ENCODE measurements at regions not wholly inside any gene's neighbourhood (a gene's known extent, or its start where the extent isn't known, plus 50 kb on each side); places are given as distances from the start of the nearest gene placed in this dataset.

DNA sequence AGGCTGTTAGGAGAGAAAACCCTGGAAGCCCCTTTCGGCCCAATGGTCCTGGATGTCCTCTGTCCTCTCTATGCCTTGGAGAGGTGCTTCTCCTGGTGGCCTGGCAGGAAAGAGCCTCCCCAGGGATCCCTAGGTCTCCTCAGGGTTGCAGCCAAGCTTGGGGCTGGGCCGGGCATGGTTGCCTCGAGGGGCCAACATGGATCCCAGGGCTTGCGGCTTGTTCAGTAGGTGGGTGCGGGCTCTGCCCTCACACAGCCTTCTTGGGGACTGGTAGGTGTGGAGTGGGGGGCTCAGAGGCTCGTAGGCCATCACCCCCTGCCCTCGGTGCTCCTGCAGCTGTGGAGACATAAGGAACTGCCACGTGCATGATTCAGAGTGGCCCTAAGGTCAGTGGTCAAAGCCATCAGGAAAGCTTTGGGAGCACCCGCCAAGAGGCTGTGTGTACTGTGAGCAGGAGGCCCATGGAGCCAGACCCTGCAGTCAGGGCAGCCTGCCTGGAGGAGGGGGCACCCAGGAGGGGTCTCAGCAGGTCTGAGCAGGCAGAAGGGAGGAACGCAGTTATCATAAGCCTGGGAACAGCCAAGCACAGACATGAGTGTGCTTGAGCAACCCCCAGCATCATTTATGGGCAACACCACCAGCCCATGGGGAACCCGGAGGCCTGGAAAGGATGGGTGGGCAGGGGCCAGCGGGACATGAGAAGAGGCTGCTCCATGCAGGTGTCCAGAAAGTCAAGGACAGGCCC lies 231.0 kb downstream of the GLI2 start:
- WGBS, 3 donors = 86 to 92% (median 87%) methylated on average over 12 of the region's 12 CpGs
- H3K27ac ChIP-seq (ENCODE audit: low read depth, low read length) = no peak overlapping the region

DNA sequence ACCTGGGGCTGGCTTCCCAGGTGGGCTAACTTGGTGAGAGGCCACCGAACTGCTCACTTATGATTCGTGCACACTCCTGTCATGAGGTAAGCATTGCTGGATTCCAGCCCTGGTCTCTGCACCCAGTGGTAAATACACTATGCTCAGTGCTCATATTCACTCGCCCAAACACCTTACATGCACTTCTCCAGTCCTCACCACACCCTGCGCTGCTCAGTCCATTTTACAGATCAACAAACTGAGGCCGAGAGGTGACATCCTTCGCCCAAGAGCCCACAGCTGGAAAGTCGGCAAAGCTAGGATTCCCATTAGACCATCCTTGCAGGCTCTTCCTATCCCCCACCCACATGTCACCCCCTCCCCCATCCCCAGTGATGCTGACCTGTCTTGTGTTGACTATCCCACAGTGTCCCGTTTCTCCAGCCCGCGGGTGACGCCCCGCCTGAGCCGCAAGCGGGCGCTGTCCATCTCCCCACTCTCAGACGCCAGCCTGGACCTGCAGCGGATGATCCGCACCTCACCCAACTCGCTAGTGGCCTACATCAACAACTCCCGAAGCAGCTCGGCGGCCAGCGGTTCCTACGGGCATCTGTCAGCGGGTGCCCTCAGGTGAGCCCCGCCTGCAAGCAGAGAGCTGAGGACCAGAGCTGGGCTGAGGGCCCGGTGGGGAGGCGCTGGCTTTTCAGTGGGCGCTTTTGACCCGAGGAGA lies 232.8 kb downstream of the GLI2 start:
- 91 to 92% (median 92%) methylated on average over 30 of the region's 30 CpGs for WGBS, 3 donors
- H3K27ac ChIP-seq (ENCODE audit: low read depth, low read length) = no peak overlapping the region

DNA sequence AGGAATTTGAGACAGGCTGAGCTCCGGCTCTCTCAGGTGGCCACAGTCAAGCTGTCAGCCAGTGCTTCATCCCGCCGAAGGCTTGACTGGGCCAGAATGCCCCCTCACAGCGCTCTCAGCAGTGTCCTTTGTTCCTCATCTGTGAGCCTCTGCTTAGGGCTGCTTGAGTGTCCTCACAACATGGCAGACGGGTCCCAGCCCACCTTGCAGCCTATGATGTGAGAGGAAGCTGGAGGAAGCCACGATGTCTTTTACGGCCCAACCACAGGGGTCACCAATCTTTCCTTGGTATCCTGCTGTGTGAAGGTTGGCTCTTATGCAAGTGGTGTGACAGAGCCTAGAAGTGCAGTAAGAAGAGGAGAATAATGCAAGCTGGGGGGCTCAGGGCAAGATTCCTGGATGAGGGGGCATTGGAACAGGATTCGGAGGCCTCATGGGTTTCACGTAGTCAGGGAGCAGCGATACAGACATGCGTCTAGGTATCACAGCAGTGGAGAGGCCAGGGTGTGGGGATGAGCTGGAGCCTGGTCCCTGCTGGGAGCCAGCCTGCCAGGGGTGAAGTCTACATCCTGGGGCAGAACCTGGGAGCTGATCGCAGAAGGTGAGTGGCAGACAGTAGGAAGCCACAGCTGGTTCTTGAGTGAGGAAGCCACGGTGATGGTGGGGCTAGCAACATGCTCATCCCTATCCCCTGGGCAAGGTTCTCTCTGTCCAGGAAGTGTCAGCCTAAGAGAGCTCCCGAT lies 234.1 kb downstream of the GLI2 start:
- no peak overlapping the region for H3K27ac ChIP-seq (ENCODE audit: low read depth, low read length)
- WGBS, 3 donors = 83 to 91% (median 84%) methylated on average over 14 of the region's 14 CpGs

DNA sequence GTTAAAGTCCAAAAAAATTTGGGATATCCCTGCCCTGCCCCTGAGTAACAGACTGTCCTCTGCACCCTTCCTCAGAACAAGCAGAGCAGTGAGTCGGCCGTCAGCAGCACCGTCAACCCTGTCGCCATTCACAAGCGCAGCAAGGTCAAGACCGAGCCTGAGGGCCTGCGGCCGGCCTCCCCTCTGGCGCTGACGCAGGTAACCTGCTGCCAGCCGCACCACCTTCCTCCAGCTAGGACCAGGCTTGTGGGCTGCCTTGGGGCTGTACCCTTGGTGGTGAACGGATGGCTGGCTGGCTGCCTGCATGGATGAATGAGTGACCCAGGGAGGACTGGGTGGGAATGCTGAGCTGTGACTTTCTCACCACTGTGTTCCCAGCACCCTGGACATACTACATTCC lies 236.2 kb downstream of the GLI2 start:
- WGBS, 3 donors = 93 to 96% (median 93%) methylated on average over 12 of the region's 12 CpGs
- no peak overlapping the region for H3K27ac ChIP-seq (ENCODE audit: low read depth, low read length)

DNA sequence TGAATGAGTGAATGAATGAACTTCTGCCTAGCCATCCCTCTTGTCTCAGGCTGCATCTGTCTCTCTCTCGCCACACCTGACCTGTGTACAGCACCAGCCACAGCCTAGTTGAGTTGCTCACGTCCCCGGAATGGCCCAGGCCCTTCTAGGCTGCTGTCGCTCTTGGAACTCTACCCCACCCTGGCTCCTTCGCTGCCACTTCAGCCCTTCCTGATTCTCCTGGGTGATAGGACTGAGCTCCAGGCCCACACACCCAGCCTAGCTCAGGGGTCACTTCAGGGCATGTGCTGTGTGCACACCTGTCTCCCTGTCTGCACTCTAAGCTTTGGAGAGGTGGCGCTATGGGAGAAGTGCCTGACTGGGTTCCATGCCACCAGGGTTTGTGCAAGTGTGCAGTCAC lies 236.6 kb downstream of the GLI2 start:
- 75 to 79% (median 78%) methylated on average over 5 to 6 of the region's 6 CpGs for WGBS, 3 donors
- H3K27ac ChIP-seq (ENCODE audit: low read depth, low read length) = no peak overlapping the region

DNA sequence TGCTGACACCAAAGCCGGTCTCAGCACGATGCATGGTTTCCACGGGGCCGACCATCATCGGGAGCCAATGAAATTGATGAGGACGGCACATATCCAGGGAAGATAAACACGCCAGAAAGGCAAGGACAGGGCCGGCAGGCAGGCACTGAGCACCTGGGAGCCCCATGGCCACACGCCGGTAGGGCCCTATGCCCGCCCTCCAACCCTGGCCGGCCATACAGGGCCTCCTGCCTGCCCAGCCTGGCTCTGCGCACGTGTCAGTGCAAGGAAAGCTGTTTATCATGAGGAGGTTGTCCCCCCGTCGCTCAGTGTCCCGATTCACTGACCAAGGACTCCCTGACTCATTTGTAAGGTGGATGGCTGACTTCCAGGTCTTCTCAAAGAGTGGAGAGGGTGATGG lies 237.5 kb downstream of the GLI2 start:
- 86 to 96% (median 93%) methylated on average over 17 of the region's 17 CpGs for WGBS, 3 donors

DNA sequence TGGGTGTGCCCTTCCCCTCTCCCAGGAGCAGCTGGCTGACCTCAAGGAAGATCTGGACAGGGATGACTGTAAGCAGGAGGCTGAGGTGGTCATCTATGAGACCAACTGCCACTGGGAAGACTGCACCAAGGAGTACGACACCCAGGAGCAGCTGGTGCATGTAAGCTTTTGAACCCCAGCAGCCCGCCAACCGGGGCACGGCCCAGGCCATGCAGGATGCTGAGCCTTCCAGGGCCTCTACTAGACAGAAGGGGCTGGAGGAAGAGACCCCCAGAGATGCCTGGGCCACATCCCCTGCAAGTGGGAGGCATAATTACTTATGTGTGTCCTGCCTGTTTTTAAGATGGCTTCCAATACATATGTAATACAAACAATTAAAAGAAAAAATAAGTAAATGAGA lies 239.3 kb downstream of the GLI2 start:
- WGBS, 3 donors = 95 to 100% (median 99%) methylated on average over 4 of the region's 4 CpGs
- no peak overlapping the region for H3K27ac ChIP-seq (ENCODE audit: low read depth, low read length)

More for the DNA sequence above, 237.5 kb downstream of the GLI2 start:
- no peak overlapping the region for H3K27ac ChIP-seq (ENCODE audit: low read depth, low read length)

DNA sequence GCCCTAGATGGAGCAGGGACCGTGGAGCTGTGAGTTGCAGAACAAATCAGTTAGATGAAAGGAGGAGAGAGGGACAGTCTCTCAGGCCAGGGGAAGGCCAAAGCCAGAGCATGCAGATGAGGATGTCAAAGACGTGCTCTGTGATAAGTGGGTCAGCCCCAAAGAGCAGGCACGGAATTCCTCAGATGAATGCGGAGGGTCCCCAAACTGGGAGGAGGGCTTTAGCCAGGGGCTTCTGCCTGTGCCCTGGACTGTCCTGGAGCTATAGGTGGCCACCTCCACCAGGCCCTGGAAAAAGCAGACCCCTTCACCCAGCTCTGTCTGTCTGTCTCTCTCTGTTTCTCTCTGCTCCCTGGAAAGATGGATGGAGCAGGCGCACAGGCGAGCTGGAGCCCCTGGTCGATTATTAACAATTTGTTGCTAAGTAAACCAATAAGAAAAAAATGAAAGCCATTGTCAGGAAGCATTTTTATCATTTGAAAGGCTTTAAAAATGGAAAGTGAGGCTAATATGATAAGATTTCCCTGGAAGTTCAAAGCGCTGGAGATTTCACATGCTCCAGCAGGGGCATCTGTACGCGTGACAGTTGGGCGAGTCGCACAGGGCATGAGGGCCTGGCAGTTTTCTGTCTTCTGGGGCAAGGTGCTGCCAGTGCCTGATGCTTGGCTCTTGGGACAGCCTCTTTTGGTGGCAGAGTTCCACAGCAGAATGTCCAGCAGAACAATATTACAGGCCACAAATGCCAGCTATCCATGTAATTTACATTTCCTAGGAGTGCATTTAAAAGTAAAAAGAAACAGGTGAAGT lies 241.0 kb downstream of the GLI2 start:
- WGBS, 3 donors = 64 to 92% (median 90%) methylated on average over 12 of the region's 12 CpGs
- H3K27ac ChIP-seq (ENCODE audit: low read depth, low read length) = no peak overlapping the region

DNA sequence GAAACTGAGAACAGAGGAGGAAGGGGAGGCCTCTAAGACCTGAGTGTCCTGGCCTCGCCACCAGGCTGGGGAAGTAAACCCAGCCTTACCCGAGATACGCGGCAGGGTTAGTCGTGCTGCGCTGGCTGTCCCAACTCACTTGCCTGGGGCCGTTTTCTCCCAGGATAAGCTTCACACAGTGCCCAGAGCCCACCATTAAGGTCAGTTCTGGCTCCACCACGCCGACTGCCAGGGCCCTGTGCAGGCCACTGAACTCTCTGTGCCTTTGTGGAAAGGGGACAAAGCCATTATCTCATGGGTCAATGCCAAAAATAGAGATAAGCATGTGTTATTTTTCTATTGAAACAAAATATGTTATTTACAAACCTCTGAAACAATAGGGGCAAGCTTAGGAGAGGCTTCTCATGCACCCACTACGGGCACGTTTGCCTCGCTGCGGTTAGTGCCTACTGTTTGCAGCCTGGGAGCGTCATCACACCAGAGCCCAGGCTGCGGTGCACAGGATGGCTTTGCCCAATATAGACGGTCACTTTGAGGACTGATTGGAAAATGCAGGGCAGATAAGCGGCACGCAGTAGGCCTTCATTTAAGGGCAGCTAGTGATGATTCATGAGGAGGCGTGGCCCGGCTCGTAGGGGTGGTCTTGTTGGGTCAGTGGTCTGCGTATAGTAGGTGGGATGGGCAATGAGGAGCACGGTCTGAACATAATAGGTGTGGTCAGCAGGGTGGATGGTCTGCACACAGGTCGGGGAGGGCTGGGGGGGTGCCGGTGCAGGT lies 242.1 kb downstream of the GLI2 start:
- H3K27ac ChIP-seq (ENCODE audit: low read depth, low read length) = no peak overlapping the region
- WGBS, 3 donors = 82 to 90% (median 84%) methylated on average over 25 of the region's 25 CpGs

DNA sequence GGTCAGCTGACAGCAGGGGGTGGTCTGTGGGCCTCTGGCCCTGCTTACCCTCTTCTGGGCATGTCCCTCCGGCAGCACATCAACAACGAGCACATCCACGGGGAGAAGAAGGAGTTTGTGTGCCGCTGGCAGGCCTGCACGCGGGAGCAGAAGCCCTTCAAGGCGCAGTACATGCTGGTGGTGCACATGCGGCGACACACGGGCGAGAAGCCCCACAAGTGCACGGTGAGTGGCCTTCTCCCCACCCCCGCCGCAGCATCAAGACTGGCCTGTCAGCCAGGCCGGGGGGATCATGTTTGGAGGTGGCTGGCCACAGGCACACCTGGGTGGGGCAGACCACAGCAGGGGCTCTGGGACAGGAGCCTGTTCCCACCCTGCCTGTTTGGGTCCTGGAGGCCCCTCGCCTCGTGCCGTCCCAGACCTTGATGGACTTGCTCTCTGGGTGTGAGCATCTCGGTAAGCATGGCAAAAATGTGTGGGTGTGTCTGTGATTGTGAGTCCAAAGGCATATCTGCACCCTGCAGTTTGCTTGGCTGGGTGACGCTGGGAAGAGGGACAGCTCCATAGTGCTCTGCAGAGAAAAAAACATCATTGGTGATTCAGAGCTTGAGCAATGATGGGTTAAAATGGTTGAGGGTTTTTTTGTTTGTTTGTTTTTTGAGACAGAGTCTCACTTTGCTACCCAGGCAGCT lies 242.8 kb downstream of the GLI2 start:
- WGBS, 3 donors = 90 to 93% (median 91%) methylated on average over 19 to 20 of the region's 20 CpGs
- no peak overlapping the region for H3K27ac ChIP-seq (ENCODE audit: low read depth, low read length)

DNA sequence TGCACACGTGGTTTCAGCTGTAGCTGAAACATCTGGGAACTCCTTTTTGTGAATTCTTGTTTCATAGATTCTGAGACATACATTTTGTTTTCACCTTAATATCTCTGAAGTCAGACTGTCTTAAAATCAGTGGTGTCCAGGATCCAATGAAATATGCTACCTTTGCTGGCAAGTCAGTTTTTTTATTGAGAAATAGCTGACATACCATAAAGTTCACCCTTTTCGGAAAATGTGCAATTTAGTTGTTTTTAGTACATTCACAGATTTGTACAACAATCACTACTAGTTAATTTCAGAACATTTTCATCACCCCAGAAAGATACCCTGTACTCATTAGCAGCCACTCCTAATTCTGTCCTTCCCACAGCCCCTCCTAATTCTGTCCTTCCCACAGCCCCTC lies 243.7 kb downstream of the GLI2 start:
- 34 to 65% (median 37%) methylated on average over 2 of the region's 2 CpGs for WGBS, 3 donors
- H3K27ac ChIP-seq (ENCODE audit: low read depth, low read length) = no peak overlapping the region

DNA sequence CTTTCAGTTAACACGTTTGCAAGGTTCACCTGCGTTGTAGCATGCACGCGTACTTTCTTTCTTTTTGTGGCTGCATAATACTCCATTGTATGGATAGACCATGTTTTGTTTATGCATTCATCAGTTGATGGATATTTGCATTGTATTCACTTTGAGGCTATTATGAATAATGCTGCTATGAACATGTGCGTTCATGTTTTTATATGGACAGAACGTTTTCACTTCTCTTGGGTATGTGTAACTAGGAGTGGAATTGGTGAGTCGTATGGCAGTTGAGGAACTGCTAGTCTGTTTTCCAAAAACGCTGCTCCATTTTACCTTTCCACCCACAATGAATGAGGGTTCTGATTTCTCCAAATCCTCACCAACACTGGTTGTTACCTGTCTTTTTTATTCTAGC lies 244.3 kb downstream of the GLI2 start:
- WGBS, 3 donors = 91 to 96% (median 92%) methylated on average over 8 of the region's 8 CpGs

DNA sequence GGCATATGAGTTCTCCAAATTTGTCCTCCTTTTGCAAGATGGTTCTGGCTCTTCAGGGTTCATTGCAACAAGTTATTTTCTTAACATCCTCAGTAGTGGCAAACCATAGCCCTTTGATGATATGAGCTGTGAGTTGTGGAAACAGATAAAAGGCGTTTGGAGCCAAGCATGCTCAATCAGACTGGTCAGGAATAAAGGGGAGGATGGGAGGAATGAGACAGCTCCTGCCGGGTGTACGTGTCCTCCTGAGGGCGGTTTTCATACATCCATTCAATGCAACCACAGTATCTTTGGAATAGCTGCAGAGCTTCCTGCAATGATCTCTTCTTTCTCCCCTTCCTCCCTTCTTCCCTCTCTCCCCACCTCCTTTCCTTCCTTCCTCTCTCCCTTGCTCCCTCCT lies 245.8 kb downstream of the GLI2 start:
- no peak overlapping the region for H3K27ac ChIP-seq (ENCODE audit: low read depth, low read length)
- WGBS, 3 donors = 76 to 81% (median 77%) methylated on average over 4 of the region's 4 CpGs

More for the DNA sequence above, 244.3 kb downstream of the GLI2 start:
- H3K27ac ChIP-seq (ENCODE audit: low read depth, low read length) = no peak overlapping the region

DNA sequence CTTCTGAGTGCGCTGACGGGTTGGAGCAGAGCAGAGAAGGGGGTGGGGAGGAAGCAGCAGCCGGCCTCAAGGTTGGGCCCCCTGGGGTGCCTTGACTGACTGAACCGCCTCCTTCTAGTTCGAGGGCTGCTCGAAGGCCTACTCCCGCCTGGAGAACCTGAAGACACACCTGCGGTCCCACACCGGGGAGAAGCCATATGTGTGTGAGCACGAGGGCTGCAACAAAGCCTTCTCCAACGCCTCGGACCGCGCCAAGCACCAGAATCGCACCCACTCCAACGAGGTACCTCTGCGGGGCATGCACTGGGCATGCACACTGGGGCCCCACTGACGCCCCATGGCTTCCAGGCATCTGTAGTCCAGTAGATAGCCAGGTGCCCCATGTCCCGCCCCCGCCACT lies 246.9 kb downstream of the GLI2 start:
- no peak overlapping the region for H3K27ac ChIP-seq (ENCODE audit: low read depth, low read length)
- 81 to 83% (median 82%) methylated on average over 20 of the region's 20 CpGs for WGBS, 3 donors

DNA sequence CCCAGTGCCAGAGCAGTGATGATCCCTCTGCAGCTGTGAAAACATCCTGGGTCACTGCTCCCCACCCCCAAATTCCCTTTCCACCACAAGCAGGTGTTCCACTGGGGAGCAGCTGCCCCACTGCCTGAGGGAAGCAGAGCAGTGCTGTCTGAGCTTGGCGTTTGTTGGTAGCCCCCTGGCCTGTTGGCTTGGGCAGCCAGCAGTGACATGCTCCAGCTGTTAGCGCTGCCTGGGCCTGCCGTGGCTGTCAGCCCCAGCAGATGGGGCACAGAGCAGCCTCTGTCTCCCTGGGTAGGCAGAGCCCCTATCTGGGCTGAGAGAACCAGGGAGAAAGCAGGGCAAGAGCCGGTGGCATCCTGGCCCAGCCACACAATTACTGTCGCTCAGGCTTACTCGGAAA lies 247.7 kb downstream of the GLI2 start:
- no peak overlapping the region for H3K27ac ChIP-seq (ENCODE audit: low read depth, low read length)
- WGBS, 3 donors = 67 to 79% (median 77%) methylated on average over 6 of the region's 6 CpGs

DNA sequence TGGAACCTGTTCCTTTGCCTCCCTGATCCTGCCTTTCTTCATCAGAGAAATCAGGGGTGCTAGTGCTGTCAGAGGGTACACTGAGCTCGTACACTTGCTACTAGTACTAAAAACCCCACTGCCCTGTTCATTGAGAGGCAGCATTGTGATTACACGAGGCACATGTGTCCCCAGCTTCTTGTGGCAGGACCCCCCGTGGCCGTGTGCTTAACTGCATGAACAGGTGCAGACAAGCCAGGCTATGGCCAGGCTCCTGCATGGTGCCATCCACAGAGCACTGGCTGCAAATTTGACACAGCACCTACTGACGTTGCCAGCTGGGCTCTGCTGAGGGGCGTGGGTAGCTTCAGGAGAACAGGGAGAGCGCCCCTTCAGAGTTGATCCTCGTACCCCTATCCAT lies 248.4 kb downstream of the GLI2 start:
- H3K27ac ChIP-seq (ENCODE audit: low read depth, low read length) = no peak overlapping the region
- WGBS, 3 donors = 83 to 89% (median 84%) methylated on average over 8 of the region's 8 CpGs

DNA sequence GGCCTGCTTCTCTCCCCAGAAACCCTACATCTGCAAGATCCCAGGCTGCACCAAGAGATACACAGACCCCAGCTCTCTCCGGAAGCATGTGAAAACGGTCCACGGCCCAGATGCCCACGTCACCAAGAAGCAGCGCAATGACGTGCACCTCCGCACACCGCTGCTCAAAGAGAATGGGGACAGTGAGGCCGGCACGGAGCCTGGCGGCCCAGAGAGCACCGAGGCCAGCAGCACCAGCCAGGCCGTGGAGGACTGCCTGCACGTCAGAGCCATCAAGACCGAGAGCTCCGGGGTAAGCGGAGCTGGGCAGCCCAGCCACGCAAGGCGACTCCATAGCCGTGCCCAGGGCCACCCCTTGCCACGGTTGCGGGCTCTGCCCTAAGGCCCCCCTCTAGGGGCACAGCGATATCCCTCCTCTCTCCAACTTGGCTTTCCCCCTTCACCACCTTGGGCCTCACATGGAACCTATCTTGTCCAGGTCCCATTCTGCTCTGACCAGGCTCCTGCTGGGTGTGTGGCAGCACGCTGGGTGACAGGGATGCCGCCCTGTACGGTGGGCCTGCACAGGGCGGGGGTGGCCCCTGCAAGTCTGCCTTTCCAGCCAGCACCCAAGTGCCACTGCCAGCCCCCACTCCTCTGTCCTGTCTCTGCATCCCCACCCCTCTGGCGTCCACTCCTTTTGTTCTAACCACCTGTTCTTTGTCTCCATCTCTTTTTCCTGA lies 248.9 kb downstream of the GLI2 start:
- no peak overlapping the region for H3K27ac ChIP-seq (ENCODE audit: low read depth, low read length)
- WGBS, 3 donors = 93 to 96% (median 94%) methylated on average over 28 of the region's 28 CpGs

Measured in adipose tissue (tissue), 3 donors.